NCI-H69 (cell line): ENCODE measurements at regions not wholly inside any gene's neighbourhood (a gene's known extent, or its start where the extent isn't known, plus 50 kb on each side); places are given as distances from the start of the nearest gene placed in this dataset.

Experiments
- DNase-seq: peaks from one replicate; lab custom pipeline; 2025; lab: John Stamatoyannopoulos, UW

DNA sequence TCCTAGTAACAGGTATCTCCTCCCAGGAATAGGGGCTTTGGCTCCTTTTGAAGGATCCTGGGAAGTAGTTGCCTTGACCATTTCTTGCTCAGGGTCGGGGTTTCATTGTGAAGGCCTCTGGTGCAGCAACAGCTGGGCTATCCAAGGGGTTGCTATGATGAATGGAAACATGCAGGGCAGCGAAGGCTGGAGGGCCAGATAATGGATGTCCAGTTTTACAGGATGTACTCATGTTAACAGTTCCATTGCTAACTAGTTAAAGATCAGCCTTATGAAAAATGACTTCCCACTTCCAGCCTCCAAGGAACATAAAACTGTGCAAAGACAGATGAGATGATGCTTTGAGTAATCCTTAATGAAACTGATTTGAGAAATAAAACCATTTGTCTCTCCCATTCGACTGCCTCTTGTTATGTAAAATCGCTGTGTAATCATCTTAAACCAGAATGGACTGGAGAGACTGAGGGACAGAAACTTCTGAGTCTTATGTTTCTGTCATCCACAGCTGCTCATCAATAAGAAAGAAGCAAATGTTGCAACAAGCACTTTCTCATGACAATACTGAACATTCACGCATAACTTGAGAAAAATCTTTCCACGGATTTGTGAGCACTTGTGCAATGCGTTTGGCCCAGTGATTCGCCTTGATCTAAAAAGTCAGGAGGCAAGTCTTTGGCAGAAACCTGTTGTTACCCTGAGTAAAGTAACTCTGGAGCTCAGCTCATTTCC, 473.5 kb upstream of the RGMA start:
- no peak for DNase-seq

DNA sequence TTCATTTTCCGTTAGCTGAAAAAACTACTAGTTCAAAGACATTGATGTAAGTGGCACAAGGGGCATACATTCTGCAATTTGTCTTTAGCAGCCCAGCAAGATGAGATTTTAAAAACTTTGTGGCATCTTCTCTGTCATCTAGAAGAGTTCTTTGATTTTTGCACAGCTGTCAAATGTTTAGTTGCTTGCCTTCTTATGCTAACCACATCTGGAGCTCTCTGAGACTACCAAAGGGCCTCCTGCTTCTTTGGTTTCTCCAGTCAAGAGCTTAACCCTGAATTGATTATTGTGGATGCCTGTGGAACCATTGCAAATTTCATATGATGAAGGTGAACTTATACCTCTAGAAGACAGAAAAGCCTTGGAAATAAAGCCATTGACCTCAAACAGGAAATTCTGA, 468.7 kb upstream of the RGMA start:
- DNase-seq, result no peak

DNA sequence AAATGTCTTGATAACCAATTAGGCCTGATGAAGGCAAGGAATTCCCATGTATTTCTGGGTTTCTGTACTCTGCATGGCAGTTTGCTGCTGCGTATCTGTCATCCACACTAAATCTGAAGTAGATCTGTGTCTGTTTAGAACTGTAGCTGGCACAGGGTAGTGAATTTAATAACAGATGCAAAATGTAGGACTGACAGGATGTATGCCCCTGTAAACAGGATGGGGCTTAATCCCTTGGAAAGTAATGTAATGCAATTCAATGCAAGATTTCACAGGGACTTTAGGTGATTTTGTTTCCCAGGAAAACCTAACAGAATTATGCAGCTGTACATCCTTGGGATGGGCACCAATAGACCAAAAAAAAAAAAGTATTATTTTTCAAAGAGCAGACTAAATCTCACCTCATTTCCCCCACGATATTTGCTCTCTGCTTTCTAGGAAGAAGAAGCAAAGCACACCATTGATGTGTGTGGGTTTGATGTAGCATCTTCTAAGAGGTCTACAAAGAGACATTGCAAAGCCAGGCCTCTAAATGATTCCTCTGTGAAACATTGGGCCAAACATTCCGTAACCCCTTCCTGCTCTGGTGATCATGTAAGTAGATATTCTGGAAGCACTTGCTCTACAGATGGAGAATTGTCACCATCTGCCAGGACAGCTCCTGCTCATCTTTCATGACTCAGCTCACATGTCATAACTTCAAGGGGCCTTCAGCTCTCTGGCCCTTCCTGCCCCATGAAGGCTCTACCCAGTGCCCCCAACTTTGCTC, 464.3 kb upstream of the RGMA start:
- DNase-seq, result no peak

DNA sequence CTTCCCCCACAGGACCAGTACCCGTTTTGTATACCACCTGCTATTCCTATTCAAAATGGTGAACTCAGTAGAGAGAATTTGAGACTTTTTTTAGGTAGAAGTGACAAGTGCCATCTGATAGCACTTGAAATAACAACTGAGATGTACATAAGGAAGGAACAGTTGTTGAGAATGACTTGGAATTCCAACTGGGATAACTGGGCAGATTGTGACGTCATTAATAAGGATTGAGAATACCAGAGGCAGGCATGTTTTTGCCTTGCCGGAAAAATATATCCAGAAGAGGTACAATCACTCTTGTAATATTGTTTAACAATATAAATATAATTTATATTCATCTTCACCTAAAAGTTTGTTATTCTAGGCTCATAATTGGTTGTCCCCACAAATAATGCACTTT, 454.1 kb upstream of the RGMA start:
- no peak for DNase-seq

DNA sequence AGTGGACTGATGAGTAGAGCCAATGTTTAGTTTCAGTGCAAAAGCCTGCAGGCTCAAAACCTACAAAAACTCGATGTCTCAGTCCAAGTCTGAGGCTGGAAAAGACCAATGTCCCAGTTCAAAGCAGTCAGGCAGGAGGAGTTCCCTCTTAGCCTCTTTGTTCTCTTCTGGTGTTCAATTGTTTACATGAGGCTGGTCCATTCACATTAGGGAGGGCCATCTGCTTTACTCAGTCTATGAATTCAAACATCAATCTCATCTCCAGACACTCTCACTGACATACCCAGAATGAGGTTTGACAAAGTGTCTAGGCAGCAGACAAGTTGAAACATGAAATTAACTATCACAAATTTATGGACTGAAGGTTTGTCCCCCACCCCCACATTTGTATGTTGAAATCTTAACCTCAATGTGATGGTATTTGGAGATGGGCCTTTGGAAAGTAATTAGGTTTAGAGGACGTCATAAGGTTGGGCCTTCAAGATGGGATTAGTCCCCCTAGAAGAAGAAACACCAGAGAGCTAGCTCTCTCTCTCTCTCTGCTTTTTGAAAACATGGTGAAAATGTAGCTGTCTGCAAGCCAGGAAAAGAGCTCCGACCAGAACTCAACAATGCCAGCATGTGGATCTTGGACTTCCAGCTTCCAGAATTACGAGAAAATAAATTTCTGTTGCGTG, 438.5 kb upstream of the RGMA start:
- no peak for DNase-seq

DNA sequence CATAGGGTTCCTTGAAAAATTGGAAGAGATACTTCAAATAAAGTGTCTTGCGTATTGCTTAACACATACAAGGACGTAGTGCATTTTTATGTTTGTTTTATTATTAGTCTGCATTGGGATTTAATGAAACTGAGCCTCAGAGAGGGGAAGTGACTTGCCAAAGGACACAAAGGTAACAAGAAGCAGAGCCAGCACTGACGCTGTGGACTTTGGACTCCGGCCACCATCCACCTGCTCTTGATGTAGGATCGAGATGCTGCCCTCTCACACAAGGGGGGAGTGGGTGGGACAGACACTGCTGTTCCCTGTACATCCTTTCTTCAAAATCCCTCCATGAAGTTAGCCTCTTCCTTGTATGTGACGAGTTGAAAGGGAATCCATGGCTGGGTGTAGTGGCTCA, 435.4 kb upstream of the RGMA start:
- no peak for DNase-seq

DNA sequence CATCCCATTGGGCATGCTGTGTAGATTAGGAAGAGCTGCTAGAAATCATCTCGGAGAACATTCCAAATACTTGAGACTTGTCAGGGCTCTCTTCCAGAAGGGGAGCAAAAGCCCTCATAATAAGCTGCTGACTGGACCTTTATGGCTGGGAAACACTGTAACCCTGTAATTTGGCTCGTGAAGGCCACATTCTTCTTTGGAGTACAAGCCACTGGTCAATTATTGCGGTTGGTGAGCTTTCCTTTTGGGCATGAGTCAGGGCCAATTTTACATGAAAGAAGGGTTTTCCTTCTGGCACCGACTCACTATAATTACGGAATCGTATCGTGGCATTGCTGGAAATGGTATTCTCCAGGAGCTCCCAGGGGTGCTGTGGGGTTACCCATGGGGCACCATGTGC, 434.5 kb upstream of the RGMA start:
- peak; percentile 50 for DNase-seq

DNA sequence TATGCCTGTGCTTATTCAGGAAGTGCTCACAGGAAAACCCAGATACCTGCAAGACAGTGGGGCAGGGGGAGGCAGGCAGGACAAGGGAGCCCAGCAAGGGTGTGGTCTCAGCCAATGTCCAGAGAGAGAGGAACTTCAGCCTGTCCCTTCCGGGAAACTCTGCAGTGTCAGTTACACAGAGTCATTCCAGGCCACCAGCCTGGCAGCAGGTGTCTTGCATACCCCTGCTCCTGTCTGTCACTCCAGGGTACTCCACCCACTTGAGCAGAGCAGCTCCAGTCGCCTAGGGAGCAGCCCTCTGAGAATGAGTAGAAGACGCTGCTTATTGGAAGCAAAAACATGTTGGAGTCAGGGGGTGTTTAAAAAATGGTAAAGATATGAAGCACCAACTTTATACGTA, 431.2 kb upstream of the RGMA start:
- no peak for DNase-seq

DNA sequence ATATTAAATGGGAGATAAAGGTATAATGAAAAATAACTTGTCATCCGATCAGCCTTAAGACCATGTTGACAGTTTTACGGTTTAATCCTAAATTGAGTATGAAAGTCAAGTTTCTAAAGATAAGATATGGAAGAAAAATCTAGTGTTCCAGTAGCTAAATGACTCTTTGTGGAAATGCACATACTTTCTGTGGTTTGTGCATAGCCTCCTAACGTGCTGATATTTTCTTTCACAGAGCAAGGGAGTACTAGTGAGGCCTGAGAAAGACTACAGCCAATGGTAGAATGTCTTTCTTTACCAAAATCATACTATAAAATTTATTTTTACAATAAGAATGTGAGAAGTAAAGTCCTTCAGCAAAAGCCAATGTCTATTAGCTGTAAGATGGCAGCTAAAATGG, 430.6 kb upstream of the RGMA start:
- DNase-seq, result no peak

DNA sequence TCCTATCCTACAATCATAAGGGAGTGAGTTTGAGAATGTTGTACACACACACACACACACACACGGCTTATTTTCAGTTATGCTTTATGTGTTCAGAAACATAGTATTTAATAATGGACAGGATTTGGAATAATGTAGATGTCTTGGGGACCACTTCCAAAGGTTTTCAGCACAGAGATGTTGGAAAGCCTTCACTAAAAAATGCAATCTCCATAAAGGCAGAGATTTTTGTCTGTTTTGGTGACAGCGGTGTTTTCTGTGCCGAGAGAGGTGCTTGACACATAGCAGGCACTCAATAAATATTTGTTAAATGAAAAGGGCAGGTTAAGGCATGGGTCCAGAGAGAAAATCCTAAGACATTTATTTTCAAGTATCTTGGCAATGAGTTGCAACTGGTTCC, 428.2 kb upstream of the RGMA start:
- DNase-seq, result no peak

DNA sequence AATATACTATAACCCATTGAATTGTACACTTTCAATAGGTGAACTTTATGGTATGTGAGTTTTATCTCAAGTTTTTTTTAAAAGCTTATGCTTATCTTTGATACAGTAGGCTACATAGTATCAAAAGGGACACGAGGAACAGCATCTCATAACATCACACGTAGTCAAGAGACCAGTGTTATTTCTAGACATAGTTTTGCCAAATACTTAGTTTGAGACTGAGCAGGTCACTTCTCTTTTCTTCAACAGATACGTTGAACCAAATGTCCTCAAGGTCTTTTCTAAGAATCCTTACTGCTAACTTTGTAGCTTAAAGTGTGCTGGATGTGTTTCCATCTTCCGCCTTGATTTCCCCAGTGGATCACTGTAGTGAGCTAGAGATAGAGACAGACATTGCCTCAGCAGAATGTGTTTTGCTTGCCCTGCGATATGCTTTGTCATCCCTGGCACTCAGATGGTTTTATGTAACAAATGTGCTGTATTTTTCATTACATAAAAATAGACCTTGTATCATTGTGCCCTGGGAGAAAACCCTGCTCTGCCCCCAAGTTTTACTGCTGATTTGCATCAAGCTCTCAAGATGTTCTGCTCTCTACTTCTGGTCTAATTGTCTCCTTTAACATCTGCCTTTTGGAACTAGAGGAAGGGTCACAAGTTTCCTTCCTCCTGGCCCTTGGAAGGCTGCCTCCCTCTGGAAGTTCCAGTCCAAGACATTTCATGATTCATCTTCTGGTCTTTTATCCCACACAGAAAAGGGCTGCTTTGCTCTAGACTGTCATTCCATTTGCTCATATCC, 426.4 kb upstream of the RGMA start:
- no peak for DNase-seq

DNA sequence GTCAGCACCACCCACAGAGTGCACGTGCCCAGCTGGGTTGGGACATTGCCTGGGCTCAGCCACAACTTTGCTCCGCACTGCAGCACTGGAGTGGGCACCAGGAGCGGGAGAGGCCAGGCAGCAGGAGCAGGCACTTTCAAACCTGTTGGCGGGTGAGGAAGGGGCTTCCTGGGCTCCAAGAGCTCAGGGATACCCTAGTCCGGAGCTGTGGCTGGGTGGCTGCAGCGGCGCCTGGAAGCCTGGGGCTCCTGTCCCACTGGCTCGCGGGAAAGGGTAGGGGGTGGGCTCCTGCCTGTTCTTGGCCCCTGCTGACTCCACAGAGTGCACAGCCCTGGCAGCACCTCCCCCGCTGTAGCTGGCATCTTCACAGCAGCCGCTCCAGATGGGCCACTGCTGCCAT, 417.6 kb upstream of the RGMA start:
- DNase-seq, result no peak

DNA sequence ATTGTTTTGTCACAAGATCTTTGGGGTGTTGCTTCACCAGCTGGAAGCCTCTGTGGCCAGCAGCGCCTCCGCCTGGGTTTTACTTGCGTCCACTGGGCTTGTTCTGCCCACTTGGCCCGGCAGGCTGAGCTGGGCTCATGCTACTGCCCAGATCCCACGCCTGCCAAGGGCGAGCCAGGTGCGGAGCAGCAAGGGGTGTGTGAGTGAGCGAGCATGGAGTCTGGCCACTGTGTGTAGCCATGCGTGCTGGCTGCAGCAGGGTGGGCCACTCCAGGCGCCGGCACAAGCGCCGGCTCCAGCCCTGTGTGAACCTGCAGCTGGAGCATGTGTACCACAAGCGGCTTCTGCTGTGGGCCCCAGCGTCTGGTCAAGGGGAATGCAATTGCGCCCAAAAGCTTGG, 416.5 kb upstream of the RGMA start:
- no peak for DNase-seq

DNA sequence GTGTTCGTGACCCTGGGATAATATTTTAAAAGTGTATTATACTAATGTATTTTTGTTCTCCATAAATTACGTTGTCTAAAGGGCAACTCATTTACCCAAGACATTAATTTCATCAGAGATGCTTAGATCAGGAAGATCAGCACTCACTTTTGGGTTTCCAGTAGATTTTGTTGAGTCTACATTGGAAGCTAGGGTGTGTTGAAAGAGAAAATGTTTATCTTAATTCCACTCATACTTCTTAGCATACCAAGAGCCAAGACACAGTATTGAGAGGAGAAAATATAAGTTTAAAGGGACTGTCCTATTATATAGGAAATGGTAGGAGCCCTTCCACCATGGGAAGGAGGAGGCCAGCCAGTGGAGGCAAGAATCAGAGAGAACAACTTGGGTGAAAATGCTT, 412.9 kb upstream of the RGMA start:
- no peak for DNase-seq

DNA sequence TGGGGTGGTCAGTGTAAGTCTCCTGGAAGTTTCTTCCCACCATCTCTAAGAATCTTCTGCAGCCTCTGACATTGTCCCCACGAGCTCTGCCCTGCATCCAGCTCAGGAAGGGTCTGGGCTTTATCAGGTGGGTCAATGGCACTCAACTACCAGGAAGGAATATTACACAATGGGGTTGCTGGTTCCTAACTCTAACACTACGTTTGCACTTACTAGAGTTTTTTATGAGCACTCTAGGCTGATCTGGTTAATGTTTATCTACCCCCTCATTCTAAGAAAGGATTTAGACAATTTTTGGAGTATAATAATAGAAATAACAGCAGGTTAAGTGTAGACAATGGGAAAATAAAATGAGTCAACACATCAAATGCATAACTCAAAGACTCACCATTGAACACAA, 411.1 kb upstream of the RGMA start:
- DNase-seq, result no peak

DNA sequence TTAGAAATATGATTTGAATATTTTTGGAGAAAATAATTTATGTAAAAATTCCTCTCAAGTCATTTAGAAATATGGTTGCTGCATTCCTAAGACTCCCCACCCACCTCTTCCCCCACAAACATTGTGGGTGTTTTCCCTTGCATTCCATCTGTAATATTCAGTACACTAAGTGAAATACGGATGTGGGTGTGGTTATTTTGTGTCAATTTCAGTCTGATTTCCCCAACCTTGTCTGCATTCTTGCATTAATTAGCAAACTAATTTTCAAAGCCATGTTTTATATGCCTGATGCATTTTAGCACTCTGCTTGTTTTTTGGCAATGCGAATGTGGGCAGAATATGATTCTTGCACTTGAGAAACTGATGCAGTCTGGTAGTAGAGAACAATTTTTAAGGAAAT, 408.3 kb upstream of the RGMA start:
- no peak for DNase-seq

DNA sequence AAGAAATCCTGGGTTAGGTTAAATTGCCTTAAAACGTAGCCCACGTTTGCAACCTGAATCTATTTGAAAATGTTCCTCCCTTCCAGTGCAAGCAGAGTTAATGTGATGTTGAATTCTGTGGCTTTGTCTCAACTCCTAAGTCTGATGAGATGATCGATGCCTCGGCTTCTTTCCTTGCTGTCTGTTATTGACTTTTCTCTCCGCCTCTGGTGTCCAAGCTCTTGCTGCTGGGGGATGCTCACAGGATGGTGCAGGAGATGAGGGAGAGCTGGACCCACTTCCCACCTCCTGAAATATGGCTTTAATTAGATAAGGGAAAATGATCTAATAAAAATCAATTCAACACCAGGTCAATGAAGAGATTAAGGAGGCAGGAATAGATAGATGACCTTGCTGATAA, 407.9 kb upstream of the RGMA start:
- DNase-seq, result no peak

DNA sequence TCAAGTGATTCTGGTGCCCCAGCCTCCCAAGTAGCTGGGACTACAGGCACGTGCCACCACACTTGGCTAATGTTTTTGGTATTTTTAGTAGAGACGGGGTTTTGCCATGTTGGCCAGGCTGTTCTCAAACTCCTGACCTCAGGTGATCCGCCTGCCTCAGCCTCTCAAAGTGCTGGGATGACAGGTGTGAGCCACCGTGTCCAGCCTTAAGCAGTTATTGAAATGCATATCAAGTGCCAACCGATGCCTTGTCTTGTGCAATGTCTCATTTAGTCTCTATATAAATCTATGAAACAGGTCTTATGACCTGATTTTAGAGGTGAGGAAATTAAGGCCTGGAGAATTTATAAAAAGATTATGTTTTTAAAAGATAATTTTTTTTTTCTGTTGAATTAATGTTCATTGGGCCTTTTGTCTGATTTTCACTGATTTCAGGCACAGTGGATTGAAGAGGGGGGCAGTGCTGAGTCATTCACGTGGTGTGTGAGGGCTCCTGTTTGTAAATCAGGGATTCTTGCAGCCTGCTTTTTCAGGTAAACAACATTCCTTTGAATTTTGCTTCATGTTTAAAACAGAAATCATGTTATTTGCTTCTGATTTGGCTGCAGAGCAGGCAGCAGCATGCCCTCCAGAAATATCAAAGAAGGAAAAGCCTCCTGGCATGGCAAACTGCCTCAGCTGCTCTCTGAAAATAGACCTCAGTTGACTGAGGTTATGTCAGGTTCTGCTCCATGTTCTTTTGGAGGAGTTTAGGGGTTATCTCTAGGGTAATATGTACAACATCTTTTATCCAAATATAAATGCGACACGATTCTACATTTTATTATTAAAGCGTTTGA, 407.0 kb upstream of the RGMA start:
- no peak for DNase-seq

DNA sequence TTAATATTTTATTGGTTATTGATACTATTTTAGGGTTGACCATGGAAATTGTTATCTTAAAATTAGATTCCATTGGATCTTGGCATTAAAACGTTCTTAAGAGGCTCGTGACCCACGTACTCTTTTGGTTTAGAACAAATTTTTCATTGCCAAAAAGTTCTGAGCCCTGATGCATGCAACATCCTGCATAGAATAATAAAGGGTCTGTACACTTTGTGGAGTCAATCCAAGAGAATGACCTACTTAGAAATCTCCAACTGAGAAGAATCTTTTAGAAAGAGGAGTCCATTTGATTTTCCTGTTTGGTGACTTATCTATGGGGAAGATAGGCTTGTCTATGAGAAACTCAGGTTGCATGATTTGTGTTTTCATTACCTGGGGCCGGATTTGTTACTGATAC, 404.2 kb upstream of the RGMA start:
- DNase-seq, result no peak

DNA sequence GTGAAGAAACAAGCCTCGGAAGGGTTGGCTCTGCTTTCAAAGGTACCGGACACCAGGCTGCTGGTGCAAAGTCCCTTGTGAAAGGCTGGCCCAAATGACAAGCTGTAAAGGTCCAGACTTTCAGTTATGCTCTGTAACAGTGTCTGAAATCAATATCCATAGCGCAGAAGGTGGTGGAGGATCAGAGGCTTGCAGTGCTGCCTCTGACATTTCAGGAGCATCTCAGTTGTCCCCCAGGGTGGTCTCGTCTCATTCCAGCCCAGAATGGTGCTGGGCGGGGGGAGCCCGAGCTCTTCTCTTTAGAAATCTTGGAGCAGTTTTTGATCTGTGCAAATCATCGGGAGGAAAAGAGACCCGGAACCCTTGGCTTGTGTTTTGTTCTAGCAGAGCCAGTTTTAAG, 402.3 kb upstream of the RGMA start:
- DNase-seq, result no peak

DNA sequence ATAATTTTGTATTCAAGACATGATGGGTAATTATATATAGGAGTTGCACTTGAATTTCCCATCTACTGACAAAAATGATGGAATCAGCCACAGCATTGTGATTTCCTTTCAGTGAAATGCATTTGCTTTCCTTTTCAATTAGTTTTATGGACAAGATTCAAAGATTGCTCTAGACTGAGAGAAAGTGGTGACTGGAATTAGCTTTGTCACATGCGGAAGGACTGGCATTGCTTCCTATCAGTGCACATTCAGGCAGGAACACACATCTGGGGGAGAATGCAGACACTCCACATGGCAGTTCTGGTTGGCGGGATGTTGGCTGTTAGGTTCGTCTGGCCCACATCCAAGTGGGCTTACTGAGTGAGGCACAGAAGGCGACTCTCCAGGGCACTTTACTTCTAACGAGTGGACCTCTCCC, 399.3 kb upstream of the RGMA start:
- no peak for DNase-seq
